Ovary (tissue), 3 donors: ENCODE measurements at regions not wholly inside any gene's neighbourhood (a gene's known extent, or its start where the extent isn't known, plus 50 kb on each side); places are given as distances from the start of the nearest gene placed in this dataset.

Experiments
- CTCF ChIP-seq, 3 donors: fragments of 450-650 bp in 2 of 3; fragments of 200-600 bp in 1 of 3; IDR thresholded peaks; one replicate each; pipeline versions ENCODE4 v1.5.1 to v1.8.0; 2016 to 2022; ENCODE audit warnings: antibody characterized with exemption in 3 of 3, mild to moderate bottlenecking in 1 of 3
- POLR2A ChIP-seq: fragments of 450-650 bp; IDR thresholded peaks from one replicate; pipeline ENCODE4 v1.6.1; 2017; ENCODE audit warnings: antibody characterized with exemption, mild to moderate bottlenecking, moderate library complexity
- donor health status: DM: no; HTN: no; CAD: no.

DNA sequence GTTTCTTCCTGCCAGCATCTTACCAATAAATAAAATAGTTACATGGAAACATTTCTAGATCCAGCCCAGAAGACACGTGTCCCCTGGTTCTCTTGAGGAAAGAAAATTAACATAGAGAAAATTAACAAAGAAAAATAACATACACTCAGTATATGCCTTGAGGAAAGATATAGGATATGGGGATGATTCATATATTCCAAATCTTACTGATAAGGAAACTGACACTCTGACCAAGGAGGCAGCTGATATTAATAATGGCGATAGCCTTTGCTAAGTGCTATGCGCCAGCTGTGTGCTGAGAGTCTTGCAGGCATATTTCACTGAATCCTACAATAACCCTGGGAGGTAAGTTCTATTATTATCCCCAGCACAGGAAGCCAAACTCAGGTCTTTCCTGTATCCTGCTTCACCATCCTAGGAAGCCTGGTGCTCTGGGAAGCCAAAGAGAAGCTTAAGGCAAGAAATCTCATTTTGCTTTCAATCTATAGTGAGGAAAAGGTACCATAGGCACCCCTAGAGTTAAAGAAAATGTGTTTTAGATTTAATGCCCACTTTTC lies 302.7 kb upstream of the NREP start:
- no peak for TF ChIP-seq CTCF (IDR thresholded peaks at IDR 0.05)
- TF ChIP-seq POLR2A, result no peak
